ENCODE measurements at regions not wholly inside any gene's neighbourhood (a gene's known extent, or its start where the extent isn't known, plus 50 kb on each side); places are given as distances from the start of the nearest gene placed in this dataset.

DNA sequence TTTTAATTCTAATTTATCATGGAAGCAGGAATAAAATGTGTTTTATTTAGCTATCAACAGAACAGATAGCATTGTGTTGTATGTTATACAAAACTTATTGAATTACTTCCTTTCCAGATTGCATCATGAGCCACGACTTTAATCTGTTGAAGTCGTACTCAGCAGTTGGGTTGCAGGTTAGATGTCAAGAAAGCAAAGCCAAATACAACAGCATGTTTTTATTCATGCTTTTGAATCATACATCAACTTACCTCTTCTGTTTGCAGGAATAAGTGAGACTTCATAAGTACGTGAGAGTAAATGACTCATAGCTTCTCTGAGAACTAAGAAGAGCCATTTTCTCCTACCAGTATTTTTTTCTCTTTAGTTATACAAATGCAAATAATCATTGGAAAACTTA lies 110.8 kb upstream of the ADGRL4 start:
- H3K4me3 ChIP-seq (ENCODE audit: low read depth, low read length), result no peak overlapping the region
- no peak for DNase-seq (ENCODE audit: low read depth)

DNA sequence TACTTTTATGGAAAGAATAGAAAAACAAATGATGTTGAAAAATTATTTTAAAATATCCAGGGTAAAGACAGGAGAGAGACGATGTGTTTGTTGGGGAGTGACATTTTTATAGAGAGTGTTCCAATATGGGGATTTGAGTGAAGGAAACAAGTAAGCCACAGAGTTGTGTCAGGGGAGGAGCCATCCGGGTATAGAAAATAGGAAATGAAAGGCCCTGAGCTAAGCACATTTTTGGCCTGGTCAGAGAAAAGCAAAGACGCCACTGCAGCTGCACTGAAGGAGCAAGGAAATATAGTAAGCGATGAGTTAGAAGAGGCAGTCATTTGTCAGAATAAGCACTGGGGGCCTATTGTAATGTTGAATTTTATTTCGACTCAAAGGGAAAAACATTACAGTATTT lies 107.3 kb upstream of the ADGRL4 start:
- DNase-seq (ENCODE audit: low read depth), result no peak
- H3K4me3 ChIP-seq (ENCODE audit: low read depth, low read length), result no peak overlapping the region

DNA sequence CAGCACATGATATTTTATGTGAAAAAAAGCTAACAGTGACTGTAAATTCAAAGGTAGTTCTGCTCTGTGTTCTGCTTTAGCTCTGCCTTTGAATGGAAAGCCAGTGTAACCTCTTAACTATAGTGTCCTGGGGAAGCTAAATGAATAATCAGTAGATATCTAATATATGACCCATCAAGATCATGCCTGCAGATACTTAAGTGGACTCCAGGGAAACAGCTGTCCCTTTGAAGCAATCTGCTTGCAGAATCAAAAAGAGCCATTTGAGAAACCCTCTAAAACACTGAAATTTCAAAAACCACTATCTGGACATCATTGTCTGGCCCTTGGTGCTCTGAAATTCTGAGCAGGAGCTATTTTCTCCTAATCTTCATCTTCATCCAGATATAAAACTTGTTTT lies 104.2 kb upstream of the ADGRL4 start:
- DNase-seq (ENCODE audit: low read depth), result no peak
- no peak overlapping the region for H3K4me3 ChIP-seq (ENCODE audit: low read depth, low read length)

DNA sequence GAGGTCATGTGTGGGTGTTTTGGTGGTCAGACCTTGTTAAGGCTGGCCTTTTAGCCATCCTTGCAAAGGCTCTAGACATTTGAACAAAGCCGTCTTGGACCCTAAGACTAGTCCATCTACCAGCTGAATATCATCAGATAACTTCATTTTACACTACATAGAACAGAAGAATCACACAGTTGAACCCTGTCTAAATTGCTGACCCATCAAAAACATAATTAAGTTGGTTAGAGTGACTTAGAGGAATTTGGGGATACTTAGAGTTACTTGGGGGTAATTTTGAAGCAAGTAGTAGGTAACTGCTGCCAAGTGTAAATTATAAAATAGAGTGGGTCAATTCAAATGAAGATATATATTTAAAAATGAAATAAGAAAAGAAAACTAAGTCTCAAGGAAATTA lies 102.9 kb upstream of the ADGRL4 start:
- DNase-seq (ENCODE audit: low read depth), result no peak
- H3K4me3 ChIP-seq (ENCODE audit: low read depth, low read length), result no peak overlapping the region

DNA sequence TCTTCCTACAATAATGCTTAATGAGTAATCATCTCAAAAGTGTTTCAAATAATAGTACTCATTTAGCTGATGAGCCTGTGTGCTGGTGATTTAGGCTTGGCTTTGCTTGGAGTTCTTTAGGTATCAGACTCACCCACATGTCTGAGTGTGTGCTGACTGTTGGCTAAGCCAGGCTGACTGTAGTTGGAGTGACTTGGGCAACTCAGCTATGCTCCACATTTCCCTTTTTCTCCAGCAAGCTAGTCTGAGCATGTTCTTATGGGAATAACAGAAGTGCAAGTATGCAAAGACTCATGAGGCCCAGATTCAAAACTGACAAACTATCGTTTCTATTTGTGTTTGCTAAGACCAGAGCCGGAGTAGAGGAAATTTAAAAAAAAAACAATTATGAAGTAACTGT lies 99.0 kb upstream of the ADGRL4 start:
- no peak overlapping the region for H3K4me3 ChIP-seq (ENCODE audit: low read depth, low read length)
- DNase-seq (ENCODE audit: low read depth), result peak; percentile 49

DNA sequence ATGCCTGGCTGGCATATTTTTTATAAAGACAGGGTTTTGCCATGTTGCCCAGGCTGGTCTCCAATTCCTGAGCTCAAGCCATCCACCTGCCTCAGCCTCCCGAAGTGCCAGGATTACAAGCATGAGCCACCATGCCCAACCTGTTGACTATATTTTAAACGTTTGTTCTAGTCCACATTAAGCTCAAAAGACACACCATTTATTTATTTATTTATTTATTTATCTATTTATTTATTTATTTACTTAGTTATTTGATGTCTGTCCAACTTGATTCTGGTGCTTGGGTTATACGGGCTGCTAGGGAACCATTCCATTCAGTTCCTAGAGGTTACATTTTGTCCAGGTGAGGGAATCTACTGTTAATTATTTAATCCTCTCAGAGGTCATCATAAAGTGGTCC lies 98.1 kb upstream of the ADGRL4 start:
- no peak for DNase-seq (ENCODE audit: low read depth)
- no peak overlapping the region for H3K4me3 ChIP-seq (ENCODE audit: low read depth, low read length)

DNA sequence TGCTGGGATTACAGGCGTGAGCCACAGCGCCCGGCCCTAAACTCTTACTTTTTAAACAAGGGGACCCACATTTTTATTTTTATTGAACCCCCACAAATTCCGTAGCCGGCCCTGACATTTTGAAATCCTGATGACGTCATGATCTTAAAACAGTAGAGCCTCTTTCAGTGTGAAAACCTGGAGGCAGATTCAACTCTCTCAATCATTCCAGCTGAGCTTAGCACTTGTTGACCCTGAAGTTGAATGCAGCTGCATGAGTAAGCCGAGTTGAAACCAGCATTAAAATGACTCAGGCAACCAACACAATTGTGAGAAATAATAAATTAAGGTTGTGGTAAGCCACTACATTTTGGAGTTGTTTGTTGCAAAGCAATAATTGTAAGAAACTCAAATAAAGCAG lies 93.9 kb upstream of the ADGRL4 start:
- peak; percentile 80 for DNase-seq (ENCODE audit: low read depth)
- no peak overlapping the region for H3K4me3 ChIP-seq (ENCODE audit: low read depth, low read length)

DNA sequence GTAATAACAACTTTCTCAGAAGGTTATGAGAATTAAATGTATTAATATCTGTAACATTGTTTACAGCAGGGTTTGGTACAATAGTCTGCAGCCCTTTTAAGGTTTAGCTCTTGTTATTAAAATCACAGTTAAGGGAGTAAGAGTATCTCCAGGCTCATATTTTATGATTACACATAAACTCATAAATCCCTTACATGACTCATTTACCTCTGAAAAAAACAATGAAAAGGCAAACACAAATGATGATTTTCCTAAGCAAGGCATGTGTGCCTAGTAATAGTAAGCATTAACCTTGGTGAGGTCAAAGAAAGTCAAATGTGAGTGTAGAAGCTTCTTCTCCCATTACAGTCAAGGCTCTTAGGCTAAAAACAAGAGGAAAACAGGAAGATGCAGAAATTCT lies 84.5 kb upstream of the ADGRL4 start:
- no peak for DNase-seq (ENCODE audit: low read depth)
- H3K4me3 ChIP-seq (ENCODE audit: low read depth, low read length), result no peak overlapping the region

DNA sequence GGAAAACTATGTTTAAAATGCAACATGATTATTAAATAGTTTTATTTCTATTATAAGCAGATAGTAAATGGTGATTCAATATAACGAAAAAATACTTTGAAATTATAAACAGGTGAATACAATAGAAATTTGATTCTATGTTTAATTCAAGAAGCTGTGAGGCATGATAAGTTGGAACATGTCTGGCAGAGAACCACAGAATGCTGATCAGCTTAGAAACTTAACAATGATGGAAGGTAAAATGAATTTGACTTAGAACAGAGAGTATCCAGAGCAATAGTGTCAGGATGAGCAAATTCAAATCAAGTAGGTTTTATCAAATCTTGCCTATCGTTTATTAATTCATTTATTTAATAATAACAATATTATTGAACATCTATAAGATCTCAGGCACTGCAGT lies 83.4 kb upstream of the ADGRL4 start:
- no peak overlapping the region for H3K4me3 ChIP-seq (ENCODE audit: low read depth, low read length)
- no peak for DNase-seq (ENCODE audit: low read depth)

DNA sequence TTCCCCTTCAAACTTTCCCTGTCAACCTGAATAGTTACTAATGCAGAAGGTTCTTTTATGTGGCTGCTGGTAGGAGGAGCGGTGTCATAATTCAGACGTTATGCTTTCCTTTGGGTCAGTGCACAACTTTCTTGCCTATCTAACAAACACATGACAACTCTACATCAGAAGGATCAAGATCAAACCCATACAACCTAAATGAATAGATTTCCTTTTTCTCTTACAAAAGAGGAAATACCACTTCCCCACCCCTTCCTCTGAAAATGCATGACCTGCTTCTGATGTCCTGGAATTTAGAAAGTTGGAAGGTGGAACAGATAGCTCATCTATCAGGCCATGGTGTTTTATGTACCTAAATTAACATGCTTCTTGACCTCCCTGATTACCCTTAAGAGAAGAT lies 75.7 kb upstream of the ADGRL4 start:
- H3K4me3 ChIP-seq (ENCODE audit: low read depth, low read length), result no peak overlapping the region
- DNase-seq (ENCODE audit: low read depth), result no peak

DNA sequence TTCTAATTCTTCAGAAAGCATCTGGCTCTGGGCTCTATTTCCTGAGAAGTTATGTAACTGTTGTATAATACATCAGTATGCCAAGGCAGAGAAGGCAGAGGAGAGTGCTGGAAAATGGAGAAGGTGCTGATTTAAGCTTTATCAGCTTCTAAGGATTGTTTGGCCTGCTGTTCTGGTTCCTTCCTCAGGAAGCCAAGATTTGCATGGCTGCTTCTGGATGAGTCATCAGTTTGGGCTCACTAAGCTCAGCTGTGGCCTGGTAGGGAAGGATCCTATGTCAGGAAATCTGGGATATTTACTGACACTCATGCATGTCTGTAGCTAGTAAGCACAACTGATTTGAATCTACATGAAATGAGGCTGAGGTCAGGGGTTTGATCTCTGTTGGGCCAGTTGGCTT lies 73.2 kb upstream of the ADGRL4 start:
- peak; percentile 75 for DNase-seq (ENCODE audit: low read depth)
- no peak overlapping the region for H3K4me3 ChIP-seq (ENCODE audit: low read depth, low read length)

DNA sequence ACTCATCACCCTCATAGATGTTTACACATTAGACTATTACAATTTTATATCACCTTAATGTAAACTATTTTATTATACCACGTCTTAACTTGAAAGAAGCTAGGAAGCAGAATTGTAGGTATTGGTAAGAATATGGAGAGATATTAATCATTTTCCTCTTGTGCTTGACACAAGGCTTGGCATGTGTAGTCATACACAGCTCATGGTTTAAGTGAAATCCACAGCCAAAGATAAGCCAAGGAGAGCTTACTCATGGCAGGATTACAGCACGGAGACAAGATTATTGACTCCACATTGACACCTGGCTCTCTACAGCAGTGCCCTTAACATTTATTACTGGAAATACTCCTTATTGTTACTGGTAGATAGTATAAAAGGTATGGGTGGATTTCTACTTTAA lies 68.4 kb upstream of the ADGRL4 start:
- DNase-seq (ENCODE audit: low read depth), result no peak
- no peak overlapping the region for H3K4me3 ChIP-seq (ENCODE audit: low read depth, low read length)

DNA sequence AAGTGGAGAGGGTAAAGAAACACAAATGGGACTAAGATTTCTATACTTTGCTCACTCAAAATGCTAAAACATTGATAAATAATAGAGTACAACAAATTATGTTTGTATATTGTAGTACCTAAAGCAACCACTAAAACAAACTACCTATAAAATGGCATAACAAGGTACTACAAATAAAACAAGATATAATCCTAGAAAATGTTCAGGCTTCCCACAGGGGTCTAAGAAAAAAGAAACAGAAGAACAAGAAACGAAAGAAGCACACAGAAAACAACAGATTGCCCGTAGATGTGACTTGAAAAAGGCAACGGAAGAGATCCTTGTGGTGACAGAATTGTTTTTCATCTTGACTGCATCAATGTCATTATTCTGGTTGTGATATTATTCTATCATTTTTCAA lies 63.3 kb upstream of the ADGRL4 start:
- no peak for DNase-seq (ENCODE audit: low read depth)
- H3K4me3 ChIP-seq (ENCODE audit: low read depth, low read length), result no peak overlapping the region

DNA sequence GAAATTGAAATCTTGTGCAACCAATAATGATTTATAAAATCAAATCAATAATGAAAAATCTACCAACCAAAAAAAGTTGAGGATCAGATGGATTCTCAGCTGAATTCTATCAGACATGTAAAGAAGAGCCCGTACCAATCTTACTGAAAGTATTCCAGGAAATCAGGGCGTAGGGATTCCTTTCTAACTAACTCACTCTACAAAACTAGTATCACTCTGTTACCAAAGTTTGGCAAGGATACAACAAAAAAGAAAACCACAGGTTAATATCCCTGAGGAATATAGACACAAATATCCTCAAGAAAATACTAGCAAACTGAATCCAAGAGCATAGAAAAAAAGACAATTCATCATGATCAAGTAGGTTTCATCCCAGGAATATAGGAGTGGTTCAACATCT lies 52.8 kb upstream of the ADGRL4 start:
- no peak for DNase-seq (ENCODE audit: low read depth)
- no peak overlapping the region for H3K4me3 ChIP-seq (ENCODE audit: low read depth, low read length)

Data from skeletal muscle cell (primary cell).